ENCODE measurements at regions not wholly inside any gene's neighbourhood (a gene's known extent, or its start where the extent isn't known, plus 50 kb on each side); places are given as distances from the start of the nearest gene placed in this dataset.

- ATAC-seq (peak; percentile 40), DNase-seq (no peak)
These were observed 137.9 kb downstream of the PJA1 start for GRCh38 chrX:69027181-69028005.

DNA sequence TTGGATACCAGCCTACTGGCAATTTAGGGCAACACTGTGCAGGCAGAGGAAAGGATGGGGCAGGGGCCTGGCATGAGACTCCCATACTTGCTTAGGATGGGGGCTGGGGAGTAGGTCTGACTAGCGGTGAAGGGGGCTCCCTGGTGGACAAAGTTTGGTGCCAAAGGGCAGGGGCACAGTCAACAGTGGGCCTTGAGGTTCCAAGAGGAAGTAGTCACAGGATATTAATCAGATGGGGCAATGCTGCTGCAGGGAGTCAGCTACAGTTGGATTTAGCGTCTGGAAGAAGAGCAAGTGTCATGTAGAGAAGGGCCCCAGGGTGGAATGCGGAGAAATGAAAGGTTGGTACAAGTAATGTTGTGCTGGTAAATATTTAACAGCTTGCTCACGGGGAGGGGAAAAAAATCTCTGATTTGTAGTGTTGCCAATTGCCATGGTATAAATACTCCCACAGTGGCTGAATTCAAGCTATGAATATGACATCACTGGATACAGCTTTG, 139.4 kb downstream of the PJA1 start:
- ATAC-seq = no peak
- DNase-seq = no peak

- DNase-seq = no peak
- no peak for ATAC-seq
These were observed 140.3 kb downstream of the PJA1 start for GRCh38 chrX:69024931-69025330.

DNA sequence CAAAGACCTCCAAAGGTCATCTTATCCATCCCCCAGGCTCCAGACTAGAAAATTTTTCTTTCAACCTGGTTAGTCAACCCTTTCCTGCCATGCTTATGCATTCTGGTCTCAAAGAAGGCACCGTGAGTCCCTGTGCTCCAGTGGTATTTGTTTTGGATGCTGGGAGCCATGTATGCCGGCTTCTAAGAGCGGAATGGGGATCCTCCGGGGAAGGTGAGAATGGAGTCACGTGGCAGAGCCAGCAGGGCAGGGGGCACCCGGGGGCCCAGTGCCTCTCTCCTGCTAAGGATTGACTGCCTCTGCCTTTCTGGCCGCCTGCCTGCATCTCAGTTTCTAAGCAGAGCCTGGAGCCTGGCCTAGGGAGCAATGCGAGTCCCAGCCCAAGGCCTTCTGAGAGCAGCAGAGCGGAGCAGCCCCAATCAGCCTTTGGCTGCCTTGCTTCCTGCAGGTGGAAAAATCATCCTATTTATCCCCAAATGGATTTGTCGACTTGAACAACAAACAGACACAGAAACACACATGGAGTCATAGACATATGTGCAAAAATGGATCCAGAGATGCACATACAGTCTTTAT, 141.0 kb downstream of the PJA1 start:
- DNase-seq (no peak), ATAC-seq (no peak)

GRCh38 chrX:69022430-69022829, 142.8 kb downstream of the PJA1 start:
- DNase-seq (no peak), ATAC-seq (no peak)

DNA sequence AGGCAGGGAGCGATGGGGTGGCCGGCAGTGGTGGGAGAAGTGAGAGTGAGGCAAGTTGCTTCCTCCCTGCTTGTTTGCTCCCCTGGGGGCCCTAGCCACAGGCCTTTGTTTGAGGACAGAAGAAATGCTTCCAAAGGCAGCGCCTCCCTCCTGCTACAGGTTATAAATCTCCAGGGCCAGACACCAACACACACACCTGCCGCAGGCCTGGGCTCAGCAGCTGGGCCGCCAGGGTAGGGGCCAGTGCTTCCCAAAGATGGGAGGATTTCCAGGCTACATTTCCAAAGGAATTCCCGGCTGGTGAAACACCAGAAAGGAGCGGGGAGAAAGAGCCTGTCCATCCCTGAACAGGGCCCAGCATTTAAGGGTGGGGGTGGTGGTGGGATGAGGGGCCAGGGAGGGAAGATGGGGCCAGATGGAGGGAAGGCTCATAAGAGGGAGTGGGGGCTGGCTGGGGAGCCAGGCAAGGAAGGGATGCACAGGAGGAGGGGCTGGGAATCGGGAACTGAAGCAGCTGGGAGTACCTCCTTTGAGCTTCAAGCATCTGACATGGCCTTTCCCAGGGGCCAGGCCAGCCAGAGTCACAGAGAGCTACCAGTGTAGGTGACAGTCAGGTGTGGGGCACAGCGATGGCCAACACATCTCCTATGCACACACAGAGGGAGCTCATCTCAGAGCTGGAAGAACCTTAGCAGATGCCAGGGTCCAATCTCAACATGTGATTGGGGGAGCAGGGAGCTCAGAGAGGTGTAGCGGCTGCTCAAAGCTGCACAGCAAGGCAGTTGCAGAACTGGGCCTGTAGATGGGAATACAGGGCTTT, 143.9 kb downstream of the PJA1 start:
- ATAC-seq (no peak), DNase-seq (no peak)

GRCh38 chrX:69020316-69020715, 144.9 kb downstream of the PJA1 start:
- DNase-seq (no peak), ATAC-seq (no peak)

- no peak for DNase-seq
- ATAC-seq = no peak
These were observed 146.0 kb downstream of the PJA1 start for GRCh38 chrX:69019073-69019890.

GRCh38 chrX:69018416-69019072, 146.7 kb downstream of the PJA1 start:
- DNase-seq = no peak
- ATAC-seq = no peak

DNA sequence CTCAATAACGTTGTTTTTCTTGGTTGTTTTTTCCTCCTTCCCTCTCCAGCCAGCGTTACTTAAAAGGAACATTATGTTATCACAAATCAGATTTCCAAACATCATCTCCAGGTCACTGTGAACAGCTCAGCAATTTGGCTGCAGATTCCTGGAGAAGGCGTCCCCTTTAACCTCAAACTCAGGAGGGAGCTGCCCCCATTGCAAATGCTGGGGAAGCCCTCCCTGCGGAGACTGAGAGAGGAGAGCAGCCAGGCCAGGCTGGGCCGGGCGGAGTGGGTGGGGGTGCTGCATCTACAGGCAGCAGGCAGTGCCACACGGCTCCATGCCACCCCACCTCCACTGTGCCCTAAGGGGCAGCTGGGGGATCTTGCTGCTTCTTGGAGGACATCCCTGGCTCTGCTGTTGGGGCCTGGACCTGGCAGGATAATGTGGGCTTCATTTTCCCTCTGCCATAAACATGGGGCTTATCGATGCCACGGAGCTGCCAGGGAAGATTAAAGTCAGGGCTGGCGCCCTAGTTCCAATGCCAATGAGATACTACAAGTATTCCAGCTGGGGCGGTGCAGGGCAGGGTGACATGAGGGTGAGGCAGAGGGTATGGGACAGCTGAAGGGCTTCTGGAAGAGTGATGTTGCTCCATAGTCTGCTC, 148.8 kb downstream of the PJA1 start:
- DNase-seq (no peak), ATAC-seq (no peak)

GRCh38 chrX:69015564-69016292, 149.5 kb downstream of the PJA1 start:
- no peak for ATAC-seq
- DNase-seq = no peak

DNA sequence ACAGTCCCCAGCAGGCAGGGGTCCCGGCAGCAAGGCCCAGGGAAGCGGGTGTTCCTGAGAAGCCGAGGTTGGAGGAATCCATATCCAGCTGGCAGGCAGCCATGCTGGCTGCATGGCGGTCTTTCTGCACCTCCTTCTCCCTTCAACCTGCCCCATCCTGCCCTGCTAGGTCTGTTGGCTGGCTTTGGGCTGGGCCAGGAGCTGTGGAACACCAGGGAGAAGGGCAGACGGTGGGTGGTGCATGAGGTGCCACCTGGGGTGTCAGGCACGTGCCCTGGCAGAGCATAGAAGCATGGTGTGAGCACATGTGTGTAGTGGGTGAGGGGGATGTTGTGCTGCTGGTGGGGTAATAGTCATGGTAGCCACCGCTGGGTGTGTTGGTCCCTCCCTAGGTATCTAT, 150.1 kb downstream of the PJA1 start:
- ATAC-seq = no peak
- DNase-seq = no peak

- DNase-seq (no peak), ATAC-seq (no peak)
These were observed 151.1 kb downstream of the PJA1 start for GRCh38 chrX:69014200-69014599.

DNA sequence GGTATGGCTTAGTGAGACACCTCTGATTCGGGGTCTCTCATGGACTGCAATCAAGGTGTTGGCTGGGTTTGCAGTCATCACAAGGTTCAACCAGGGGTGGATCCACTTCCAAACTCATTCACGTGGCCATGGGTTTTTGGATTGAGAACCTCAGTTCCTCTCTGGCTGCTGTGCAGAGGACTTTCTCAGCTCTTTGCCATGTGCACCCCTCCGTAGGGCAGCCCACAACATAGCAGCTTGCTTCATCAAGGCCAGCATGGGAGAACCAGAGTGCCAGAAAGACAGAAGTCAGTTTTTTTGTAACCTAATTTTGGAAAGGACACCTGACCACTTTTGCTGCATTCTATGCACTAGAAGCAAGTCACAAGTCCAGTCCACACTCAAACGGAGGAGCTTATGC, 154.9 kb downstream of the PJA1 start:
- DNase-seq (no peak), ATAC-seq (no peak)

GRCh38 chrX:69000877-69001276, 164.4 kb downstream of the PJA1 start:
- no peak for ATAC-seq

DNA sequence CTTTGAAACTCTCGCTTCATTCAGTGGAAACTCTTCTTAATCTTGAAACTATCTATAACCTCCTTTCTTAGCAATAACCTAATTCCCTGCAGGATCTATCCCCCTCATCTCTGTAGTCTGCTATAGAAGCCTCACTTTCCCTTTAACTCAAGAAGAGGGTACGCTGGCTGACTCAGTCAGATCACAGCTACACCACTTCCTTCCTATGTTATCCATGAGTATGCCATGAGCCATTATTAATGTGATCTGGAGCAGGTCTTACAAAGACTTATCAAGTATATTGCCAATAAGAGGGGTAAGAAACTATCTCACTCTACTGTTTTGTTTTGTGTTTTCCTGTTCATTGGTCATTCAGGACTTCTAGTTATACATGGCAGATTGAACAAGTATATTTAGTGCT, 165.3 kb downstream of the PJA1 start:
- ATAC-seq = no peak

More at GRCh38 chrX:69000877-69001276, 164.4 kb downstream of the PJA1 start:
- no peak for DNase-seq

DNA sequence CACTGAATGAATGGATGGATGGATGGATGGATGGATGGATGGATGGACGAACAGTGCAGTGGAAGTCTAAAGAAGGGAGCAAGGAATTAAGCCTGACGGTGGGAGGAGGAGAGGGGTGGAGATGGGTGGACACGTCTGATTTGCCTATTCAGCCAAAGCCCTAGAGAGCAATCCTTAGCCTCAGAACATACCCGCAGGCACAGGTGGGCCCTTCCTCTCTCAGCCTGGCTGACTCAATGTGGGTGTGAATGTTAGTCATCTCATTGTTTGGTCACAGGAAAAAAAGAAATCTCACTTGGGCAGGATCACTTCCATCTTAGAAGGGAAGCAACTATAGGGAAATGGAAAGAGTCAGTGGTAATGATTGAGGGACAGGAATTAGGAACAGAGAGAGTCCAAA, 165.9 kb downstream of the PJA1 start:
- DNase-seq (no peak), ATAC-seq (no peak)

More for the DNA sequence above, 165.3 kb downstream of the PJA1 start:
- DNase-seq = no peak

DNA sequence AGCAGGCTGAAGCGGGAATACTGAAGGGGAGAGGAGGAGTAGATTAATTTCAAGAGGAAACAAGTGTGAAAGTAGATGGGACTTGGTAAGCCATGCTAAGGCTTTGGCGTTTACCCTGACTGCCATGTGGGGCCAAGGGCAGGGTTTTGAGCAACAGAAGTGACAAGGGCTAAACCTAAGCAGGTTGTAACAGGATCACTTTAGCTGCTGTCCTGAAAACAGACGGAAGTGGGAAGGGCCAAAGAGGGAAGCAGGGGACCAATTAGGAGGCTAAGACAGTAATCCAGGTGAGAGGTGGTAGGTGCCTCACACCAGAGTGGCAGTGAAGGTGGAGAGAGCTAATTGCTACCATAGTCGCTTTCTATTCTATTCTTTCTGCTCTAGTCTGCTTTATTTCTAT, 166.5 kb downstream of the PJA1 start:
- DNase-seq = no peak

DNA sequence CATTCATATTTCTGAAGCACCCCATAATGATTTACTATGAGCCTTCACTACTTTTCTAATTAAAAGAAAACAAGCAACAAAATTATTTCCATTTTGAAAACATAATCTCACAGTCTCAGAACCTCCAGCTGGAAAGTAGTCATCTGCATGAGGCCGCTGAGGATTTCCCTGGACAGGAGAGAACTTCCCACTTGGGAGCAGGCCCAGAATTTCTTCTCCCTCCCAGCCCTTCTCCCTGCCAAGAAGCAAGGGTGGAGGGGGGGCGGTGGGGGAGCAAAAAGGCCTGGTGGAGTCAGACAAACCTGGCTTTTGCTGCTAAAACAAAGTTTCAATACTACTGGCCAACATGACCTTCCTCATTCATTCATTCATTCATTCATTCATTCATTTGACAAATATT, 167.3 kb downstream of the PJA1 start:
- DNase-seq = no peak
- ATAC-seq = no peak

More for the DNA sequence above, 166.5 kb downstream of the PJA1 start:
- ATAC-seq = no peak

GRCh38 chrX:68997511-68997910, 167.7 kb downstream of the PJA1 start:
- no peak for ATAC-seq
- no peak for DNase-seq
